GM12878 (cell line): ENCODE measurements at regions not wholly inside any gene's neighbourhood (a gene's known extent, or its start where the extent isn't known, plus 50 kb on each side); places are given as distances from the start of the nearest gene placed in this dataset.

Experiments used
- FOXK2 ChIP-seq: fragments of 450-650 bp; IDR thresholded peaks from 2 replicates; pipeline ENCODE4 v1.6.1; 2017; ENCODE audit warnings: mild to moderate bottlenecking, moderate library complexity
- HSF1 ChIP-seq: fragments of 150-350 bp; IDR thresholded peaks from 2 replicates; pipeline ENCODE4 v1.6.1; 2014; ENCODE audit warnings: mild to moderate bottlenecking, low read depth, low read length
- KAT2A ChIP-seq: conservative IDR thresholded peaks from 2 replicates; pipeline ENCODE4 v1.6.1; 2011; ENCODE audit warnings: low read depth, low read length; ENCODE audit not compliant: control insufficient read depth
- NBN ChIP-seq: fragments of 450-650 bp; IDR thresholded peaks from 2 replicates; pipeline ENCODE4 v1.6.1; 2016
- RUNX3 ChIP-seq: IDR thresholded peaks from 2 replicates; pipeline ENCODE4 v1.6.1; 2012; ENCODE audit warnings: low read length, inconsistent platforms
- YY1 ChIP-seq: IDR thresholded peaks from 2 replicates; pipeline ENCODE4 v1.6.1; 2011; ENCODE audit warnings: low read depth, mild to moderate bottlenecking, low read length
- ZNF217 ChIP-seq: fragments of 450-650 bp; IDR thresholded peaks from 2 replicates; pipeline ENCODE4 v1.6.1; 2017; ENCODE audit warnings: antibody characterized with exemption, mild to moderate bottlenecking
- TF ChIP-seq, protein P1 (sequence below): fragments of 450-650 bp; IDR thresholded peaks from 2 replicates; pipeline ENCODE4 v1.6.1; 2016; ENCODE audit warnings: mild to moderate bottlenecking, moderate library complexity, borderline replicate concordance

- TF ChIP-seq, protein P1, sequence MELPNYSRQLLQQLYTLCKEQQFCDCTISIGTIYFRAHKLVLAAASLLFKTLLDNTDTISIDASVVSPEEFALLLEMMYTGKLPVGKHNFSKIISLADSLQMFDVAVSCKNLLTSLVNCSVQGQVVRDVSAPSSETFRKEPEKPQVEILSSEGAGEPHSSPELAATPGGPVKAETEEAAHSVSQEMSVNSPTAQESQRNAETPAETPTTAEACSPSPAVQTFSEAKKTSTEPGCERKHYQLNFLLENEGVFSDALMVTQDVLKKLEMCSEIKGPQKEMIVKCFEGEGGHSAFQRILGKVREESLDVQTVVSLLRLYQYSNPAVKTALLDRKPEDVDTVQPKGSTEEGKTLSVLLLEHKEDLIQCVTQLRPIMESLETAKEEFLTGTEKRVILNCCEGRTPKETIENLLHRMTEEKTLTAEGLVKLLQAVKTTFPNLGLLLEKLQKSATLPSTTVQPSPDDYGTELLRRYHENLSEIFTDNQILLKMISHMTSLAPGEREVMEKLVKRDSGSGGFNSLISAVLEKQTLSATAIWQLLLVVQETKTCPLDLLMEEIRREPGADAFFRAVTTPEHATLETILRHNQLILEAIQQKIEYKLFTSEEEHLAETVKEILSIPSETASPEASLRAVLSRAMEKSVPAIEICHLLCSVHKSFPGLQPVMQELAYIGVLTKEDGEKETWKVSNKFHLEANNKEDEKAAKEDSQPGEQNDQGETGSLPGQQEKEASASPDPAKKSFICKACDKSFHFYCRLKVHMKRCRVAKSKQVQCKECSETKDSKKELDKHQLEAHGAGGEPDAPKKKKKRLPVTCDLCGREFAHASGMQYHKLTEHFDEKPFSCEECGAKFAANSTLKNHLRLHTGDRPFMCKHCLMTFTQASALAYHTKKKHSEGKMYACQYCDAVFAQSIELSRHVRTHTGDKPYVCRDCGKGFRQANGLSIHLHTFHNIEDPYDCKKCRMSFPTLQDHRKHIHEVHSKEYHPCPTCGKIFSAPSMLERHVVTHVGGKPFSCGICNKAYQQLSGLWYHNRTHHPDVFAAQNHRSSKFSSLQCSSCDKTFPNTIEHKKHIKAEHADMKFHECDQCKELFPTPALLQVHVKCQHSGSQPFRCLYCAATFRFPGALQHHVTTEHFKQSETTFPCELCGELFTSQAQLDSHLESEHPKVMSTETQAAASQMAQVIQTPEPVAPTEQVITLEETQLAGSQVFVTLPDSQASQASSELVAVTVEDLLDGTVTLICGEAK, result no peak
- TF ChIP-seq ZNF217, result no peak
- TF ChIP-seq NBN, result no peak
- TF ChIP-seq RUNX3, result no peak
- TF ChIP-seq YY1, result no peak
- TF ChIP-seq FOXK2, result no peak
- no peak for TF ChIP-seq KAT2A
- TF ChIP-seq HSF1, result no peak
Measured at GRCh38 chr21:35852820-35853219, 207.5 kb downstream of the SETD4 start (continued).
